Sigmoid colon (tissue), 6 donors: ENCODE measurements at regions not wholly inside any gene's neighbourhood (a gene's known extent, or its start where the extent isn't known, plus 50 kb on each side); places are given as distances from the start of the nearest gene placed in this dataset.

ENCODE experiments used
- DNase-seq: peaks from one replicate; pipeline ENCODE4 v3.0.0-alpha.2; 2019
- H3K27ac ChIP-seq, 4 donors: fragments of 200-600 bp; sonication (generic); one replicate each; pipeline ENCODE4 v1.5.1; 2016 to 2019; ENCODE audit warnings: mild to moderate bottlenecking in 1 of 4
- H3K27me3 ChIP-seq, 3 donors: fragments of 200-600 bp; sonication (generic); one replicate each; pipeline ENCODE4 v1.5.1; 2019; ENCODE audit warnings: mild to moderate bottlenecking in 1 of 3
- H3K36me3 ChIP-seq, 4 donors: fragments of 200-600 bp; sonication (generic); one replicate each; pipeline ENCODE4 v1.5.1; 2016 to 2019
- H3K4me1 ChIP-seq, 4 donors: fragments of 200-600 bp; sonication (generic); one replicate each; pipeline ENCODE4 v1.5.1; 2017 to 2019
- H3K4me3 ChIP-seq, 4 donors: fragments of 200-600 bp; sonication (generic); one replicate each; pipeline ENCODE4 v1.5.1; 2017 to 2019; ENCODE audit warnings: mild to moderate bottlenecking in 2 of 4, moderate library complexity in 1 of 4
- H3K9me3 ChIP-seq, 4 donors: fragments of 200-600 bp in 3 of 4; sonication (generic) in 3 of 4; one replicate each; pipeline versions ENCODE4 v1.5.1 to v1.6.1; 2013 to 2019
- EP300 ChIP-seq, 4 donors: sonication (generic); formaldehyde crosslinking; IDR thresholded peaks; one replicate each; pipeline ENCODE4 v1.6.1; 2017; ENCODE audit warnings: antibody characterized with exemption in 4 of 4
- POLR2A ChIP-seq, 2 donors: fragments of 450-650 bp; IDR thresholded peaks; one replicate each; pipeline ENCODE4 v1.6.1; 2016; ENCODE audit warnings: antibody characterized with exemption in 2 of 2, mild to moderate bottlenecking in 2 of 2, moderate library complexity in 2 of 2
- POLR2AphosphoS5 ChIP-seq, 4 donors: sonication (generic); formaldehyde crosslinking; IDR thresholded peaks; one replicate each; pipeline ENCODE4 v1.6.1; 2017; ENCODE audit warnings: antibody characterized with exemption in 4 of 4
- WGBS, 2 donors: extraction: QIAGEN DNeasy Blood & Tissue Kit; methylation state at CpG; one replicate each; pipeline ENCODE4 v1.1.7; 2013; 5-methylcytosine and 5-hydroxymethylcytosine counted together
- intact Hi-C: fragments of 100-400 bp; cut with DNase I; formaldehyde crosslinking; loops from one replicate; pipeline ENCODE4 v1.15.1; 2023
- TF ChIP-seq, protein P1 (sequence below), 4 experiments: fragments of 450-650 bp in 3 of 4; fragments of 200-600 bp in 1 of 4; IDR thresholded peaks; one replicate each; pipeline ENCODE4 v1.5.1; 2016 to 2019; ENCODE audit warnings: antibody characterized with exemption in 4 of 4, mild to moderate bottlenecking in 3 of 4, moderate library complexity in 2 of 4
- donor health status: healthy with polysubstance abuse.
- donor health status: healthy.

DNA sequence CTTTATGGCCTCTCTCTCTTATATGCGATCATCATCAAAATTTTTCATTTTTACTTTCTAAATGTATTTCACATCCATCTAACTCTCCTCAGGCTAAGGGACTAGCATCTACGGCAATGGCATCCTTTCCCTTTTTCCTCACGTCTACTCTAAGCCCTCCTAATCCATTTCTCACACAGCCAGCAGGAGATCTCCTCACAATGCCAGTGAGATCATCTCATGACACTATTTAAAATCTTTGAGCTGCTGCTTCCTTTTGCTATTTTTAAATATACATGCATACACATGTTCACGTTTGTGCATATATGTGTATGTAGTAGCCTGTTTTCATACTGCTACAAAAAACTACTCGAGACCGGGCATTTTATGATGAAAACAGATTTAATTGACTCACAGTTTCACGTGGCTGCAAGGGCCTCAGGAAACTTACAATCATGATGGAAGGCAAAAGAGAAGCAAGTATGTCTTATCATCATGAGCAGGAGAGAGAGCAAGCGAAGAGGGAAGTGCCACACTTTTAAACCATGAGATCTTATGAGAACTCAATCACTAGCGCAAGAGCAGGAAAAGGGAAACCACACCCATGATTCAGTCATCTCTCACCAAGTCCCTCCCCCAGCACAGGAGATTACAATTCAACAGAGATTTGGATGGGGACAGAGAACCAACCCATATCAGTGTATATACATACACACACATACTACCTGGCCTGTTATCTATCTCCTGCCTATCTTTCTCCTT is 599.2 kb upstream of the ROBO1 start:
- intact Hi-C loops: no loop called here
- 71 to 75% methylated on average over 9 of the region's 9 CpGs for WGBS, 2 donors
- H3K4me3 ChIP-seq: no peak overlapping the region
- no peaks in the 10 kb centered on the region for H3K4me1 ChIP-seq
- no peaks in the 10 kb centered on the region for H3K36me3 ChIP-seq
- no peak overlapping the region for H3K27ac ChIP-seq
- TF ChIP-seq, protein P1, sequence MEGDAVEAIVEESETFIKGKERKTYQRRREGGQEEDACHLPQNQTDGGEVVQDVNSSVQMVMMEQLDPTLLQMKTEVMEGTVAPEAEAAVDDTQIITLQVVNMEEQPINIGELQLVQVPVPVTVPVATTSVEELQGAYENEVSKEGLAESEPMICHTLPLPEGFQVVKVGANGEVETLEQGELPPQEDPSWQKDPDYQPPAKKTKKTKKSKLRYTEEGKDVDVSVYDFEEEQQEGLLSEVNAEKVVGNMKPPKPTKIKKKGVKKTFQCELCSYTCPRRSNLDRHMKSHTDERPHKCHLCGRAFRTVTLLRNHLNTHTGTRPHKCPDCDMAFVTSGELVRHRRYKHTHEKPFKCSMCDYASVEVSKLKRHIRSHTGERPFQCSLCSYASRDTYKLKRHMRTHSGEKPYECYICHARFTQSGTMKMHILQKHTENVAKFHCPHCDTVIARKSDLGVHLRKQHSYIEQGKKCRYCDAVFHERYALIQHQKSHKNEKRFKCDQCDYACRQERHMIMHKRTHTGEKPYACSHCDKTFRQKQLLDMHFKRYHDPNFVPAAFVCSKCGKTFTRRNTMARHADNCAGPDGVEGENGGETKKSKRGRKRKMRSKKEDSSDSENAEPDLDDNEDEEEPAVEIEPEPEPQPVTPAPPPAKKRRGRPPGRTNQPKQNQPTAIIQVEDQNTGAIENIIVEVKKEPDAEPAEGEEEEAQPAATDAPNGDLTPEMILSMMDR (IDR thresholded peaks at IDR 0.05): no peak
- TF ChIP-seq POLR2AphosphoS5 (IDR thresholded peaks at IDR 0.05): no peak
- no peak for TF ChIP-seq POLR2A (IDR thresholded peaks at IDR 0.05)
- no peak for TF ChIP-seq EP300 (IDR thresholded peaks at IDR 0.05)
- H3K27me3 ChIP-seq: no peaks in the 10 kb centered on the region
- no peaks in the 10 kb centered on the region for H3K9me3 ChIP-seq
- no peak for DNase-seq

DNA sequence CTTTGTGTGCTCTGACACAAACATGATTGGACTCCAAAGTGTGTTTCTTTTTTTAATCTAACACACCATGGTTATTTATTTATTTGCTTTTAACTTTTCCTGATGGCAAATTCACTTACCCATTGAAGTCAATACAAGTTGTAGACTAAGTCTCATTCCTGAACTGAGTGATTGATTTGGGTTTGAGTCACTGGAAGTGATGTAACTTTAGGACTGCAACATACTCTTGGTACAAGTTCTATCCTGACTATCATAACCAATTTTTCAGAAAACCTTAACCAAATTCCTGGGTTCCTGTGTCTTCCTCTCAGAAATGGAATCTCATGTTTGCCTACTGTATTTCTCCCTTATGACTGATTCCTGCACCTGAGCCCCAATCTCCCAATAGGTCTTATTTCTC is 590.0 kb upstream of the ROBO1 start:
- no peak for TF ChIP-seq EP300 (IDR thresholded peaks at IDR 0.05)
- TF ChIP-seq, protein P1 (IDR thresholded peaks at IDR 0.05): no peak
- no peak for TF ChIP-seq POLR2A (IDR thresholded peaks at IDR 0.05)
- no peak for TF ChIP-seq POLR2AphosphoS5 (IDR thresholded peaks at IDR 0.05)
- intact Hi-C loops: no loop called here
- no peak for DNase-seq

DNA sequence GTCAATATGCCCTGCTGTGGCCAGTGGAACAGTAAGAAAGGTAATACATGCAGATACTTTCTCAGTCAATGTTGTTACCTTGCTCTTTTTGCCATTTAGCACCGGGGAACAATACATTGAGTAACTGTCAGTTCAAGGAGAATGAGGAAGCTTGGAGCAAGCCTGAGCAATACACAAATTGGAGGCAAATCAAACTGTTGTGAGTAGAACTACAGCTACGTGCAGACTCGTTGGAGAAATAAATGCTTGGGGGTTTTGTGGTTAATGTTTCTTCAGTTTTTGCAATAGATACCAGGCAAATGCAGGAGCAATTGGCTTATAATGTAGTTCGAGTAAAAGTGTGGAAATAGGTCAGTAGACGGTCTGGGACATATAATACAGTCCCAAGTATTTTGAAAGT is 587.3 kb upstream of the ROBO1 start:
- H3K4me3 ChIP-seq: no peak overlapping the region

More for the DNA sequence above, 590.0 kb upstream of the ROBO1 start:
- Histone ChIP-seq H3K27me3 (no peaks in the 10 kb centered on the region), H3K27ac (no peak overlapping the region), H3K4me3 (no peak overlapping the region), H3K4me1 (no peaks in the 10 kb centered on the region), H3K36me3 (no peaks in the 10 kb centered on the region), H3K9me3 (no peaks in the 10 kb centered on the region)

DNA sequence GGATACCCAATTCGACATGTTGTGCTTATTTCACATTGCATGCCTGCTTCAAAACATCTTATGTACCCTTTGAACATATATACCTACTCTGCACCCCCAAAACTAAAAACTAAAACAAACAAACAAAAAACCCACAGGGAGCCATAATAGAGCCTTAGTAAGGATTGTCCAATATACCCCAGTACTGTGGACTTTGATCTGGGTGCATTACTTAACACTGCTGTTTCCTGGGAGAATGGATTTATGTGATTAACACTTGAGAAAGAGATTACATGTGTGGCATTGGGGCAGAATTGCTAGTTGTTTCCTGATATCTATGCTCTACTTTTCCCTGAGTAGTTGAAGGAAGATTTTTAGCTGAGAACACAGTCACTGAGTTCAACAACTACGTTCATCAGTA is 583.4 kb upstream of the ROBO1 start:
- no peaks in the 10 kb centered on the region for H3K9me3 ChIP-seq
- H3K27ac ChIP-seq: no peak overlapping the region
- intact Hi-C loops: no loop called here
- no peaks in the 10 kb centered on the region for H3K4me1 ChIP-seq
- TF ChIP-seq POLR2A (IDR thresholded peaks at IDR 0.05): no peak
- TF ChIP-seq EP300 (IDR thresholded peaks at IDR 0.05): no peak
- TF ChIP-seq, protein P1 (IDR thresholded peaks at IDR 0.05): no peak
- no peak for TF ChIP-seq POLR2AphosphoS5 (IDR thresholded peaks at IDR 0.05)
- H3K36me3 ChIP-seq: no peaks in the 10 kb centered on the region
- no peaks in the 10 kb centered on the region for H3K27me3 ChIP-seq
- 54 to 74% methylated on average over 2 of the region's 2 CpGs for WGBS, 2 donors
- H3K4me3 ChIP-seq: no peak overlapping the region
- no peak for DNase-seq

More for the DNA sequence above, 587.3 kb upstream of the ROBO1 start:
- Histone ChIP-seq H3K36me3 (no peaks in the 10 kb centered on the region), H3K4me1 (no peaks in the 10 kb centered on the region), H3K27ac (no peak overlapping the region), H3K9me3 (no peaks in the 10 kb centered on the region), H3K27me3 (no peaks in the 10 kb centered on the region)
- DNase-seq: no peak
- TF ChIP-seq EP300 (IDR thresholded peaks at IDR 0.05) (no peak), POLR2AphosphoS5 (IDR thresholded peaks at IDR 0.05) (no peak), POLR2A (IDR thresholded peaks at IDR 0.05) (no peak)
- TF ChIP-seq, protein P1 (IDR thresholded peaks at IDR 0.05): no peak
- WGBS, 2 donors: 59 to 62% methylated on average over 5 of the region's 5 CpGs
- intact Hi-C loops: no loop called here

DNA sequence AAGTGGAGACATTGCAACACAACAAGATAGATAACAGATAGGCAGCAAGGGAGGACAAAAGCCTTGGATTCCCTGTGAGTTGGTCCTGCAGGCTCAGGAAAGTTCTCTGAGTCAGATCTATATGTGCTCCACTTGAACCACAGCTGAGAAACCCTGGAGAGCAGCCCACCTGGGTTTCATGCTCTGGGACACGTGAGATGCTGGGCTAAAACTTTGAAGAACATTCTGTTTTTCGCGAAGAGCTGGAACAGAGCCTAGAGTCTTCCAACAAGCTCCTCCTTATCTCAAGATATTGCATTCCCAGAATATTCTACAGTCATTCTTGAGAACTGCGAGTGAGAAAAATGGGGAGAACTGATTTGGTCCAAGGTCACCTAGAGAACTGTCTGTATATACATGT is 583.0 kb upstream of the ROBO1 start:
- Histone ChIP-seq H3K27ac (no peak overlapping the region), H3K4me3 (no peak overlapping the region), H3K4me1 (no peaks in the 10 kb centered on the region), H3K36me3 (no peaks in the 10 kb centered on the region), H3K9me3 (no peaks in the 10 kb centered on the region), H3K27me3 (no peaks in the 10 kb centered on the region)
- intact Hi-C loops: no loop called here
- 83 to 89% methylated on average over 4 of the region's 4 CpGs for WGBS, 2 donors
- DNase-seq: no peak
- TF ChIP-seq, protein P1 (IDR thresholded peaks at IDR 0.05): no peak
- TF ChIP-seq POLR2A (IDR thresholded peaks at IDR 0.05) (no peak), POLR2AphosphoS5 (IDR thresholded peaks at IDR 0.05) (no peak), EP300 (IDR thresholded peaks at IDR 0.05) (no peak)
